GM21723 (cell line): ENCODE measurements at regions not wholly inside any gene's neighbourhood (a gene's known extent, or its start where the extent isn't known, plus 50 kb on each side); places are given as distances from the start of the nearest gene placed in this dataset.

Experiments
- ATAC-seq: cut with Tn5 transposase; IDR thresholded peaks from one replicate; pipeline ENCODE4 v1.9.1; 2021; ENCODE audit warnings: mild to moderate bottlenecking, moderate library complexity; ENCODE audit not compliant: unreplicated experiment

DNA sequence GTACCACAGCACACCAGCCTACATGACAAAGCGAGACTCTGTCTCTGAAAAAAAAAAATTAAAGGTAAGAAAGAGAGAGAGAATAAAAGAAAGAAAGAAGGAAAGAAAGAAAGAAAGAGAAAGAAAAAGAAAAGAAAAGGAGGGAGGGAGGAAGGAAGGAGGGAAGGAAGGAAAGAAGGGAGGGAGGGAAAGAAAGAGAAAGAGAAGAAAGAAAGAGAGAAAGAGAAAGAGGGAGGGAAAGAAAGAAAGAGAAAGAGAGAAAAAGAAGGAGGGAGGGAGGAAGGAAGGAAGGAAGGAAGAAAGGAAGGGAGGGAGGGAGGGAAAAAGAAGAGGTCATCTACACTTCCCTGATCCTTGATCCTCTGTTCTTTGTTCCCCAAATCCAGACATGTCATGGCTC lies 104.8 kb upstream of the GJB5 start:
- ATAC-seq, result no peak

DNA sequence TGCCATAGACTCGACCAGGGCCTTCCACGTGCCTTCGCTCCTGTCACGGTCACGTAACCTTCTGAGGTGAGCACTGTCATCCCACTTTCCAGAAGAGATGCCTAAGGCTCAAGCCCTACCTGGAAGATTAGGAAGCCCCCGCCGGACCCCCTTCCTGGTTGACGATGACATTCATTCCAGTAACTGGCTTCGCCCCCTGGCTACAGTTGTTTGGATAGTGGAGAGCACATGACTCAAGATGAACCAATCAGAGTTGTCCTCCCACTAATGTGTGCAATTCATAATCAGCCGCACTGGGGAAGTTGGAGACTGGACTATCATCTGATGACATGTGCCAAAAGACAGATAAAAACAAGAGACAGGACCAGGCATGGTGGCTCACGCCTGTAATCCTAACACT lies 104.0 kb upstream of the GJB5 start:
- ATAC-seq, result no peak

DNA sequence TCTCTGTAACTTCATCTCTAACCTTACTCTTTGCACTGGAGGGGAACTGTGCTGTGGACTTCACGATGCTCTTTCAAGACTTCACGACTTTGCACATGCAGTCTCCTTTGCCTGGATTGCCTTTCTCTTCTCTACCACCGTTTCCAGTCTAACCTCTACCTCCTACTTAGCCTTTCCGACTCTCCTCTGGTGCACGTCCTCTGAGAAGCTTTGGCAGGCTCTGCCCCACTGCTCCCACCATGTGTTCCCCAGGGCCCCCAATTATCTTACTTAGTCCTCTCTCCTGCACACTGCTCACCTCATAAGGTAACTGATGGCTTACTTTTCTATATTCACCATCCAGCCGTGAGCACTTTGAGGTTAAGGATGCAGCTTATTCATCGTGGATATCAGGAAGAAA lies 101.7 kb upstream of the GJB5 start:
- ATAC-seq, result no peak

DNA sequence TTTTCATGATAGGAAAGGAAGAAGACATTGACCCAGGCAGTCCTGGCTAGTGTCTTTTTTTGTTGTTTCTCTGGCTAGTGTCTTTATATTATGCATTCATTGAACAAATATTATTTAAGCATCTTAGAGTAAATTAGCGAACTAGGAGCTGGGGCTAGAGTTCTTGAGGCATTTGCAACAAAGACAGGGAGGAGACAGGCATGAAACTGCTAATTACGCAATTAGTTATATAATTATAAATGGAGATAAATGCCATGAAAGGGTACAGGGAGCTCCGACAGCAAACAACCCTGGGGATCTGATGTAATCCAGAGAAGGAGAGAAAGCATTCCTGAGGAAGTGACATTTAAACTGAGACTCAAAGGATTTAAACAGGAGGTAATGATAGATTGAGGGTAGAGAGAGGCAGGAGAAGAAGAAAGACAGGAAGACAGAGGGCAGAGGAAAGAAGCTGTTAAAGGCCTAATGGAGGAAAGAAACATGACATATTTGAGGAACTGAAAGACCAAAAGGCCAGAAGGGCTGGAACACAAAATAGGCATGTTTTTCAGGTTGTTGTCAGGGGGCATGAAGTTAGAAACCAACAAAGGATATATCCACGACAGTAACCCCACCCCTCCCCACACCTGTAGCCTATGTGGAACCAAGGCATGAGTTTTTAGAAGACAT lies 99.5 kb upstream of the GJB5 start:
- ATAC-seq, result no peak

DNA sequence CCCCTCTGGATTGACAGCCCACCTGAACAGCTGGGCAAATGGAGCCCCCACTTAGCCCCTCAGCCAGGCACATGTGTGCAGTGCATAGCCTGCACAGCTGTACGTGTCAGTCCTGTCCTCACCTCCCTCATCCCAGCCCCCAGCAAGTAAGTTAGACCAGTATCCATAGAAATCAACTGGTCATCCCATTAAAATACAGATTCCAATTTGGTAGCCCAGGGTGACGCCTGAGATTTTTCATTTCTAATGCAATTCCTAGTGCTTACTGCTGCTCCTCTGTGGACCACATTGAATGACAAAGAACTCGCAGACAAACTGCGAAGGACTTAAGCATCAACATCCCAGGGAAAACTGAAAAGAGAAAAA lies 99.0 kb upstream of the GJB5 start:
- no peak for ATAC-seq

DNA sequence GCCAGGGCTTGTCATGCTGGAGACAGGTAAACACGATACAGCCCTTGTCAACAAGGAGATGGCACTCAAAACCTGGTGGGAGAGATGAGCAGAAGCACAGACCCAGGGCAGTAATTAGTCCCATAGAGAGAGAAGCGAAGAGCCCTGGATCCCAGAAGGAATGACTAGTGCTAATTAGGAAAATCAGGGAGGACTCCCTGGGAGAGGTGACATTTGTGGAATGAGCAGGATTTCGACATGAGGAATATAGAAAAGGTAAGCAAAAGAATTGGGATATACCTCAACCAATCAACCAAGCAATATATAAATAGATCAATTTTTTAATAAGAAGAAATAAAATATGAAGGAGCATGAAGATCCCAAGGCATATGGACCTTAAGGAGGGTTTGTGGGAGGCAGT lies 98.5 kb upstream of the GJB5 start:
- ATAC-seq, result no peak

DNA sequence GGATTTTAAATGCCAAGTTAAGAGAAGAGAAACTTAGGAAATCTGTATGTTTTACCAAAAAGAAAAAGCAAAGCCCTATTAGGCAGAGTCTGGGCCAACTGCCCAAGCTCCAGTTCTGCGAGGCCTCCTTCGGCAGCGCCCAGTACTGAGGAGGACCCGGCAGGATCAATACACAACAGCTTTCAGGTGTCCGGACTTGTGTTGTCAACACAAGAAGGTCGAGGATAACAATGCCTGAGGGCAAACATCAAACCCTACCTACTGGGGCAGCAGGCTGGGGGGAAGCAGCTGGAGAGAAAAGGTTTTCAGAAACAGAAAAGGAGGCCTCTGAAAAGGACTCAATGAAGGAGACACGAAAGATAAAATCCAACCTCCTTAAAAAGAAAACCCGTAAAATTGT lies 98.1 kb upstream of the GJB5 start:
- ATAC-seq, result no peak

DNA sequence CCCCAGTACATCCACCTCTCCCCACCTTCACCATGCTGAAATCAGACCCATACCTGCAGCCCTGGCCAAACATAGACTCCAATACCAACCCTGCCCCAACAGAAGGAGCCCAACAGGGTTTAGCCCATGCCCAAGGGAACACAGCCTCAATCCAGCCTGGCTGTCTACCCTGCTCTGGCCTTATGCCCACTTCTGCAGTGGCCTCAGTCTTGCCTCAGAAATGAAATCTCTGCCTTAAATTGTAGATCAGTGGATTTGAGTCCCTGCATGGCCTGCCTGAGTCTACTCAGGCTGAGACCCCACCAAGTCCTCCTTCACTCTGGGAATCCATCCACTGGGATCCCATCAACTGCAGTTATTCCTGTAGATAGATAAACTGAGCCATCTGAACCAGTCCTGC lies 97.6 kb upstream of the GJB5 start:
- no peak for ATAC-seq

DNA sequence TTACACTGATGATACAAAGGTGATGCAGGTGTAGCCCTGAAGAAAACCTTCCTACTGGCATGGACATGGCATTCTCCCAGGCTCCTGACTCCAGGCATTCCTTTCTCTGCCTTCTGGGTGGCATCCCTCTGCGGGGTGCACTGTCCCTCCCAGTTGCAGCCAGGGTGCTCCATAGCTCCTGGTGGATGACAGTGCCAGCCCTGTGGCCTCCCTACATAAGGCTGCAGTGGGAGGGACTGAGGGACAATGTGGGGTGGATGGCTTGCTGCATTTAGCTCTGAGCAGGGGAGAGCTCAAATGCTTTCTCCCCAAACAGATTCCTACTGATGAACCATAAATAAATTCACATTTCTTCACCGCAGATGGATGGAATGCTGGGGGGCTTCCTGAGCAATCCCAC lies 97.0 kb upstream of the GJB5 start:
- ATAC-seq, result no peak

DNA sequence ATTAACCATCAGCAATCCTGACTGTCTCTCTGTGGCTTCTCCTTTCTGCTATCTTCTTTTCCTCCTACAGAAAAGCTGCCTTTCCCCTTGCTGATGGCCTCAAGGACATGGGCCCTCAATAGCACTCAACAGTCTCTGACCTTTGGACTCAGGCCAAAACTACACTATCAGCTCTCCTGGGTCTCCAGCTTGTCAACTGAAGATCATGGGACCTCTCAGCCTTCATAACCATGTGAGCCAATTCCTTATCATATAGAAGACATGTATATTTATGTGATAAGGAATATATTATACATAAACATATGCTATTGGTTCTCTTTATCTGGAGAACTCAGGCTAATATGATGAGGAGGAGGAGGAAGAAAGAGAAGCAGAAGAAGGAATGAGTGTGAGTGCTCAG lies 91.8 kb upstream of the GJB5 start:
- ATAC-seq, result no peak

DNA sequence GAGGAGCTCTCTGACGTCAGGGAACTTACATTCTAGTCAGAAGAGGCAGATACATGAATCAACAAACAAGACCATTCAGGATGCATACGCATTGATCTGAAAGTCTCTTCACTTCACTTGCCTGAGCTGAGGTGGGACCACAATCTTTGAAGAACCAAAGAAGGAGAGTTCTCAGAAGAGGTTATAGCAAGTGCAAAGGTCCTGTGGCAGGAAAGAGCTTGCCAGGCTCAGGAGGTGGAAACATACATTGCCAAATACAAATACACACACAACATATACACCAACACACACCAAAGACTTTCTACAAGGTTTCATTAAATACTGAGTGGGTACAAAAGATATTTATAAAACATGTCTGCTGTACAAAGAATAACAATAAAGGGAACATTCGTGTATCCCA lies 86.8 kb upstream of the GJB5 start:
- ATAC-seq, result no peak

DNA sequence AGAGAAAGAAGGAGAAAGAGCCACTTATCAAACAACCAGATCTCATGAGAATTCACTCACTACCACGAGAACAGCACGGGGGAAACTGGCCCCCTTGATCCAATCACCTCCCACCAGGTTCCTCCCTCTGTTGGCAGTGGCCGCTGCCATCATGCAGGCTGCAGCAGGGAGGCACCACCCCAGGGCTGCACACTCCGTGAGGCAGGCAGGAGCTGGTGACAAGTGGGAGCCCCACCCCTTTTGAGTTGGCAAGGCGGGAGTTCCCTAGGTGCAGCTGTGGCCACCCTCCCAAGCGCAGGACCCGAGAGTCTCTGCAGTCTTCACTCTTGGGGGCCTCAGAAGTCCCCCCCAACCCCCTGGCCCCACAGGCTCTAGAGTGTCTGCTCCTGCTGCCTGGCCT lies 83.9 kb upstream of the GJB5 start:
- no peak for ATAC-seq

DNA sequence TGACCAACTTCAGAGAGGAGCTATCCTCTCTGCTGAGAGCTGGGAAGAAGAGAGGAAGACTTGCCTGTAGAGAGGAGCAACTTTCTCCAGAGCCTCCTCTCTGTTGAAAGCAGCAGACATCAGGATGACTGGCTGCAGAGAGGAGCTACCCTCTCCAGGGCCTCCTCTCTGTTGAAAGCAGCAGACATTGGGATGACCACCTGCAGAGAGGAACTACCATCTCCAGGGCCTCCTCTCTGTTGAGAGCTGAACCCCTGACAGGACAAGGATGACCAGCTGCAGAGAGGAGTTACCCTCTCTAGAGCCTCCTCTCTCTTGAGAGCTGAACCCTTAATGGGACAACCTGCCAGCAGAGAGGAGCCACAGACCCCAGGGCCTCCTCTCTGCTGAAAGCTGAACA lies 83.0 kb upstream of the GJB5 start:
- no peak for ATAC-seq

DNA sequence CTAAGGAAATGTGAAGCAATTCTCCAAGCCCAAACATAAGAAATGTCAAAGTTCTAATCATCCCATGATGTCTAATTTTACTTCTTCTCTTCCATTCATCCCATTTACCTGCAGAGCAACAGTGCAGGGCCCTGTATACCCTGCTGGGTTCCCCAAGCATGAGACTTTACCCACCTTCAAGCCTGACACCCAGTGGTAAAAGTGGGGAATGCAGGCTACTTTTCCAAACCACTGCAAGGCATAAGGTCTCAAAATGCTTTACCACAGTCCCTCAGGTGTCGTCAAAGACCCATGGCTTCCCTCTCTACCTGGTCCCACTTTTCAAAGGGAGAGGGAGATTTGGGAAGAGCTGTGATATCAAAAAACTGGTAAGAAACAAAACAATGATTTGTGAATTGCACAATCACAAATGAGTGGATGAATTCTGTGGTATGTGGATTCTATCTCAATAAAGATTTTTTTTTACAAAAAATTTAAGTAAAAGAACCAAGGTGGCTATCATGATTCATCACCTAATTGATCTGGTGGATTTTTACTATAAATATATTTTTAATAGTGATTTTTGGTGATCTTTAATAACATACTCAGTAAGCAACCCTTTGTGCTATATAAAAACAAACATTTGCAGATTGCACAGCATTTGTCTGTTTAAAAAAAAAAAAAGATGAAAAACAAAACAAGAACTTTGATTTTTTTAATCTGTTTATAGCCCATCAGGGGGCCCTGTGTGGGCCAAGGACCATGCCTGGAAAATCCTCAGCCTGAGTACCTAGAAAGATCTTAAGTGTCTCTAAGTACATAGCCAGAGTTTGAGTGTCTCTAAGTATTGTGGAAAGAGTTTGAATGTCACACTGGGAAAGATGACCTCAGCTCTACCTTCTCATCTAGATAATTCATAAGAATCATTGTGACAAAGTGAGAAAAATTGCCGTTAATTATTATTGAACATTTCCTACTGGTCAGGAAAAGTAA lies 73.1 kb upstream of the GJB5 start:
- no peak for ATAC-seq

DNA sequence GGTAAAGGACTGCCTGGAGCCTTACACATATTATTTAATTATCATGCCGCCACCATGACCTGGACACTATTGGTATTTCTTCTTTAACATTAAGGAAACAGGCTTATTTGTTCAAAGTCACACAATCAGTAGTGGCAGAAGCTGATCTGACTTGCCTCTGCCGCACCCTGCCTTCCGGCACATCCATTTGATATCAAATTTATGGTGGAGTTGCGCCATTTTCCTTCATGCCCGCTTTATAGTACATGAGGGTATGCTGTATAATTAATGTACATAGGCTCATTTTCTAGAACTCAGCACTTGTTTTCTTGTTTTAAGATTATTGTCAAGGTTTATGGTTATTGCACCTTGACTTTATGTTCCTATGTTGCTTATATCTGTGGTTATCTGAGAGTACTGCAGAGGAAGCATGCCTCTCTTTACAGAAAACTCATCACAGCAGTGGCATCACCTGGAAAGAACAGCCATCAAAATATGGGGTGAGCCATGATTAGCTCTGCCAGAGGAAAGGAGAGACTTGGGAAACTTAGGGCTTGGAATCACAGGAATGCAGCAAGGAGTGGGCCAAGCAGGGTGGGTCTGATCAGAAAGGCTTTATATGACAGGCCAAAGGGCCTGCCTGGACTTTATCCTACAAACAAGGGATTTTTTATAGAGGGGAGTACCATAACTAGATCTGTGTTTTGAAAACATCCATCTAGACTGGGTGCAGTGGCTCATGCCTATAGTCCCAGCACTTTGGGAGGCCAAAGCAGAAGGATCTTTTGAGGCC lies 72.2 kb upstream of the GJB5 start:
- ATAC-seq, result no peak

DNA sequence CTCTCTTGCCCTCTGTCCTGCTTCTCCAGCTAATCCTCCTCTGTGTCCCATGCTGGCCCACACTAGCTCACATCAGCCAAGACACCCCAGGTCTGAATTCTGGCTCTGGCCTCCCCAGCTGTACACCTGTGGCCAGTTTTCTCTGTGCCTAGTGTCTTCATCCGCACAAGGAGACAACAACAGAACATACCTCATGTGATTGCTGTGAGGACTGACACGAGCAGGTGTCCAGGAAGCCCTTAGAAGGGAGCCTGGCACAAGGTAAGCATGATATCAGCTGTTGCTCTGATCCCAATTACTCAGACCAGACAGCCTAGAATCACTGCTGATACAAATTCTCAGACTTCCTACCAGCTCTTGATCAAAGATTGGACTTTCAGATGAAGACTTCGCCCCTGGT lies 71.2 kb upstream of the GJB5 start:
- no peak for ATAC-seq

DNA sequence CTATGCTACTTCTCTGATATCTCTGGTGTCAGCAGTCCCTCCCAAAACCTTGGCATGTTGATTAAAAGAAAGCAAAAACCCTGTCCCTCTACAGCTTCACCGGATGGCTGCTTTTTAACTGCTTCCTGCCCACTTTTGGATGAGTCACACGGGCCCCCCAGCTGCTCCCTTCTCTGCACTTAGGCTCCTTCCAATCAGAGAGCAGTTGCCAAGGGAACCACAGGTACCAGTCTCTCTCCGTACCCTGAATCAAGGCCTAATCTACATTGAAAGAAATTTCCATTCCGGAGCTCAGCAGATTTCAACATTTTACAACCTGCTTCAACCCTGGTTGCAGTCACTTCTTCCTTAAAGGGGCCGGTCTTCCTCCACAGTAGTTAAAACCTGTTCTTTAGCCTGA lies 70.6 kb upstream of the GJB5 start:
- ATAC-seq, result no peak

DNA sequence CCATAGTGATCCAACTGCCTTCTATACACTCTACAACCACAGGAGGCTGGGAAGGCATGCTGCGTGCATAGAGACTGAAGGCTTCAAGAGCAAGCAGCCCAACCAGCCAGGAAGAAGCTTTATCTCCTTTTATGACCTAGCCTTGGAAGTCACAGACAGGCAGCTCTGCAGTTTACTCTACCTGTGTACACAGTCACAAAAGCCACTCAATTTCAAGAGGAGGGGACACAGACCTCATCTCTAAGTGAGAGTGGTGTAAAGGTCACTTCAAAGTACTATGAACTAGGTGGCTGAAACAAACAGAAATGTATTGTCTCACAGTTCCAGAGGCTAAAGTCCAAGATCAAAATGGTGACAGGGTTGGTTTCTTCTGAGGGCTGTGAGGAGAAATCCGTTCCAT lies 69.6 kb upstream of the GJB5 start:
- no peak for ATAC-seq

DNA sequence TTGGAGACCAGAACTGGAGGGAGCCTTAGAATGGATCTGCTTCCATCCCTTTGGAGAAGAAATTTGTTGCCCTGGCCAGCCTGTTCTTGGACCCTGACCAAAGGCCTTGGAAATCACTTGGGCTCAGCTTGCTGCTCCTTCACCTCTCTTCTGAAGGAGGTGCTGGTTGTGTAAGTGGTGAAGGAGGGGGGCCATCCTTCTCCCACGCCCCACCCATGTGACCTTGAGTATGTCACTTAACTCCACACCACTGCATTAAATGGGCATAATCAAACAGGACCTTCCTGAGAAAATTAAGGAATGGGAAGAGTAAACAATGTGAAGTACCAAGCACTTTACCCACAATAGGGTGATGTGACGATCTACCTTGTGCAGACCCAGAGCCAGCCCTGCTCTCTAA lies 68.3 kb upstream of the GJB5 start:
- ATAC-seq, result no peak

DNA sequence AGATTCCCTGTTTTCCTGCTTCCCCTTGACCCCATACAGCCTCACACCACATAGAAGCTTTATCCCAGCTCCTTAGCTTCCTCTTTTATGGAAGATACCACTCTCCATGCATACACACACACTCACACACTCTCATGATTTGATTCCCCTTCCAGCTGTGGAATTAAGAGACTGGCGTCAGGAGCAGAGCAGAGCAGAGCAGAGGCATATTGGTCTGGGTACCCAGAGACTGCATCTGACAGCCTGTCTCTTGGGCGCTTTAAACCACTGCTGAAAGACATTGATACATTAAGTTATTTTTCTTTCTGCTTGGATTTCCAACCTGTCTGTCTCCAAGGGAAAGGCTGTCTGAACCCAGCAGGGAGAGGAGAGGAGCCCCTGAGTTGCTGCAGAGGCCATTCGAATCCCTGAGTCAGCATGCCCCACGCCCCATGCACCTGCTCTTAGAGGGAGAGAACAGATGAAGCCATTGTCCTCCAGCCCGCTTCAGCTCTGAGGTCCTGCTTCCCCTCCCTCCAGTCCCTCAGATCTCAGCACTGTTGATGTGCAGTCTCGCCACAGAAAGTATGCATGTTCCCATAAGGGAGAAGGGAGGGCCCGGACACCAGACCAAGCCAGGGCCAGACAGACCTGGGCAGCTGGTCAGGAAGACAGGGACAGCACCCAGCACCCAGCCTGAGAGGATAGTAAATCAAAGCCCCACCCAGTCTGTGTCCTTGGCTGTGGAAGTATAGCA lies 66.7 kb upstream of the GJB5 start:
- no peak for ATAC-seq

DNA sequence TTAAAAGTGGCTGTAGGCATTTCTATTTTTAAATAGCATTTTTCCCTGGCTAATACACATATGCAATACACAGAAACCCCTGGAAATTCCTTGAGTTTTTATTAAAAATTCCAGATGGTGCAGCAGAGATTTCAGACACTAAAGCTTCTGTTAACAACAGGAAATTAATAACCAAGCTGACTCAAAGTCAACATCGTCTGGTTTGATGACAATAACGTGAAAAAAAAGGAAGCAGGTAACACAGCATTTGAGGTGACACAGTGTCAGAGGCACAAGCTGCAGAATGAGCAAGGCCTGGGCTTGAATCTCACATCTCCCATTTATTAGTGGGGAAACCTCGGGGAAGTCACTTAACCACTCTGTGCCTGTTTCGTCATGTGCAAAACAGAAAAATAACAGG lies 64.6 kb upstream of the GJB5 start:
- no peak for ATAC-seq
